ENCODE measurements at regions not wholly inside any gene's neighbourhood (a gene's known extent, or its start where the extent isn't known, plus 50 kb on each side); places are given as distances from the start of the nearest gene placed in this dataset.

GRCh38 chr6:14367296-14367695 lies 249.7 kb downstream of the CD83 start:
- no peaks in the 10 kb centered on the region for H3K9me3 ChIP-seq
- ATAC-seq (no peak), DNase-seq (no peak)
- in situ Hi-C loops (cut with MboI; ENCODE audit: low sequenced_read_pairs in 4 of 4): no loop called here
- intact Hi-C loops (cut with DNase I; ENCODE audit: low total_unique reads): no loop called here
- H3K4me1 ChIP-seq: peaks cover 6 to 14% of the 10 kb centered on the region in 2 donors
- H3K4me3 ChIP-seq: no peak overlapping the region
- H3K36me3 ChIP-seq: no peaks in the 10 kb centered on the region
- no peaks in the 10 kb centered on the region for H3K27me3 ChIP-seq
- no peak overlapping the region for H3K27ac ChIP-seq
- no peak for TF ChIP-seq POLR2A (IDR thresholded peaks at IDR 0.05)
- no peak for TF ChIP-seq CTCF (IDR thresholded peaks at IDR 0.05 in 4 of 5, conservative IDR thresholded peaks at IDR 0.05 in 1 of 5)

- Histone ChIP-seq H3K27ac (no peak overlapping the region), H3K36me3 (no peaks in the 10 kb centered on the region), H3K9me3 (no peaks in the 10 kb centered on the region), H3K4me3 (no peak overlapping the region), H3K27me3 (no peaks in the 10 kb centered on the region), H3K4me1 (peaks cover 6 to 14% of the 10 kb centered on the region in 2 donors)
- in situ Hi-C loops (cut with MboI; ENCODE audit: low sequenced_read_pairs in 4 of 4): no loop called here
- intact Hi-C loops (cut with DNase I; ENCODE audit: low total_unique reads): no loop called here
- DNase-seq (no peak), ATAC-seq (no peak)
- TF ChIP-seq POLR2A (IDR thresholded peaks at IDR 0.05): no peak
- TF ChIP-seq CTCF (IDR thresholded peaks at IDR 0.05 in 4 of 5, conservative IDR thresholded peaks at IDR 0.05 in 1 of 5): no peak
Observed at GRCh38 chr6:14369717-14370116, 252.1 kb downstream of the CD83 start.

- peaks cover 6 to 11% of the 10 kb centered on the region in 2 donors for H3K4me1 ChIP-seq
- ATAC-seq (no peak), DNase-seq (no peak)
- TF ChIP-seq CTCF (IDR thresholded peaks at IDR 0.05 in 4 of 5, conservative IDR thresholded peaks at IDR 0.05 in 1 of 5) (no peak), POLR2A (IDR thresholded peaks at IDR 0.05) (no peak)
- intact Hi-C loops (cut with DNase I; ENCODE audit: low total_unique reads) (no loop called here), in situ Hi-C loops (cut with MboI; ENCODE audit: low sequenced_read_pairs in 4 of 4) (no loop called here)
- H3K36me3 ChIP-seq: no peaks in the 10 kb centered on the region
- no peak overlapping the region for H3K27ac ChIP-seq
- no peak overlapping the region for H3K4me3 ChIP-seq
- H3K27me3 ChIP-seq: no peaks in the 10 kb centered on the region
- H3K9me3 ChIP-seq: no peaks in the 10 kb centered on the region
Observed at GRCh38 chr6:14371530-14371929, 254.0 kb downstream of the CD83 start.

- TF ChIP-seq POLR2A (IDR thresholded peaks at IDR 0.05): no peak
- no peak for TF ChIP-seq CTCF (IDR thresholded peaks at IDR 0.05 in 4 of 5, conservative IDR thresholded peaks at IDR 0.05 in 1 of 5)
- no peaks in the 10 kb centered on the region for H3K36me3 ChIP-seq
- in situ Hi-C loops (cut with MboI; ENCODE audit: low sequenced_read_pairs in 4 of 4): no loop called here
- no peak for ATAC-seq
- no peaks in the 10 kb centered on the region for H3K9me3 ChIP-seq
- no peak overlapping the region for H3K27ac ChIP-seq
- no peak for DNase-seq
- no peaks in the 10 kb centered on the region for H3K27me3 ChIP-seq
- intact Hi-C loops (cut with DNase I; ENCODE audit: low total_unique reads): no loop called here
- H3K4me3 ChIP-seq: no peak overlapping the region
- H3K4me1 ChIP-seq: no peaks in the 10 kb centered on the region
Observed at GRCh38 chr6:14372734-14373489, 255.3 kb downstream of the CD83 start.
